ENCODE measurements at regions not wholly inside any gene's neighbourhood (a gene's known extent, or its start where the extent isn't known, plus 50 kb on each side); places are given as distances from the start of the nearest gene placed in this dataset.

DNA sequence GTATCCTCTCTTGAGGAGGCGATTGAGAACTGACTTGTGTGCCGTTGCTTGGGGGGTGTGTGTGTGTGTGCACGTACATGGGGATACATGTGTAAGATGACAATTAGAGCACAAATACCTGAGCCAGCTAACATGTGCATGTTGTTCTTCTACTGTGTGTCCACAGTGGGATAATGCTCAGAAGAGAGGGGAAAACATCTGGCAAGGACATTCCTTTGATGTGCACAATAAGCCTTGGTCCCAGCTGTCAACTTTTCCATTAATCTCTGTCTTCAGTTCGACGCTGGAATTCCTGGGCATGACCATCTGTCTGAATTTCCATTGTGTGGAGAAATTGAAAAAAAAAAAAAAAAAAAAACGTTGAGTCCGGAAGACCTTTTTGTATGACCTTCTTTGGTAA lies 592.0 kb upstream of the GALNTL6 start:
- Histone ChIP-seq H3K9me3 (no peaks in the 10 kb centered on the region), H3K27ac (no peak overlapping the region), H3K36me3 (replicated peaks in 1 of 2; ENCODE audit: insufficient read depth in 1 of 2, low read depth in 2 of 2) (no peaks in the 10 kb centered on the region), H3K4me1 (no peaks in the 10 kb centered on the region), H3K27me3 (no peaks in the 10 kb centered on the region), H3K4me3 (no peak overlapping the region)
- 54 to 56% methylated on average over 7 of the region's 7 CpGs for WGBS, 2 donors
- TF ChIP-seq CTCF (IDR thresholded peaks at IDR 0.05) (no peak), POLR2A (IDR thresholded peaks at IDR 0.05) (no peak)
- ATAC-seq = no peak
- no peak for DNase-seq
- intact Hi-C loops (cut with DNase I) = no loop called here

DNA sequence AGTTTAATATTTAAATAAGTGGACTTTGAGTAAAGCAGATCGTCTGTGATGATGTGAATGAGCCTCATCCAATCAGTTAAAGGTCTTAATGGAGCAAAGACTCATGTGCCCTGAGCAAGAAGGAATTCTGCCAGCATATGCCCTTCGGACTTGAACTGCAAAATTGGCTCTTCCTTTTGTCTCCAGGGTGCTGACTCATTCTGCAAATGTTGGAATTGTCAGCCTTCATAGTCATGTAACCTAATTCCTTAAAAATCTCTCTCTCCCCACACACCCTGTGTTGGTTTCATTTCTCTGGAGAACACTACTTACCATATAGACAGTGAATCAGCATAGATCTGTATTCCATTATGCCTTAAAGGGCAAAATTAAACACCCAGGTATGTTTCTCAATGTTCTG lies 609.8 kb upstream of the GALNTL6 start:
- 27 to 30% methylated on average over 2 of the region's 2 CpGs for WGBS, 2 donors
- H3K9me3 ChIP-seq = no peaks in the 10 kb centered on the region
- intact Hi-C loops (cut with DNase I) = no loop called here

DNA sequence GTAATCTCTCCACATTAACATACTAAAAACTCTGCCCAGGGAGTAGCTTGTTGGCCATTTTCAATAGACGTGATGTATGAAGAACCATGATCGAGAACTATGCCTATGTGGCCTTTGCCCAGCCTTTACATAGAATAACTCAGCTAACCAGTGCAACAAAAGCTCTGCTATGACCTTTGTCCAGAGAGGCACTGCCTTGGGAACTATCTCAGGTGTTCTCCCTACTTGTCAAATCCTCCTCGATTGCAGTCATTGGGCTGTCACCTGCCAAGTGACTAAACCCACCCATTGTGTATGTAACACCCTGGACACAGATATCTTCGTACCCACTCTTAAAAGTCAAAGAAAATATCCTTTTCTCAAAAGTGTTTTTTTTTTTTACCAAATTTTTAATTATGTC lies 610.3 kb upstream of the GALNTL6 start:
- DNase-seq (peak; percentile 26 to 46 (median 32)), ATAC-seq (peak; percentile 82)
- H3K9me3 ChIP-seq = no peaks in the 10 kb centered on the region
- H3K4me3 ChIP-seq = no peak overlapping the region
- intact Hi-C loops (cut with DNase I) = no loop called here
- H3K27me3 ChIP-seq = no peaks in the 10 kb centered on the region
- TF ChIP-seq CTCF (IDR thresholded peaks at IDR 0.05) = no peak
- no peak for TF ChIP-seq POLR2A (IDR thresholded peaks at IDR 0.05)
- H3K4me1 ChIP-seq = peaks cover 29% of the 10 kb centered on the region
- peak overlapping the region in 3 of 4 donors; percentile 15 to 42 (median 41) for H3K27ac ChIP-seq
- 31 to 40% methylated on average over 4 of the region's 4 CpGs for WGBS, 2 donors
- no peaks in the 10 kb centered on the region for H3K36me3 ChIP-seq (replicated peaks in 1 of 2; ENCODE audit: insufficient read depth in 1 of 2, low read depth in 2 of 2)

More for the DNA sequence above, 609.8 kb upstream of the GALNTL6 start:
- no peaks in the 10 kb centered on the region for H3K36me3 ChIP-seq (replicated peaks in 1 of 2; ENCODE audit: insufficient read depth in 1 of 2, low read depth in 2 of 2)
- DNase-seq (peak in 2 of 4 donors; percentile 6 to 20), ATAC-seq (peak; percentile 65)
- H3K4me1 ChIP-seq = peaks cover 29% of the 10 kb centered on the region
- TF ChIP-seq POLR2A (IDR thresholded peaks at IDR 0.05) = no peak
- no peak for TF ChIP-seq CTCF (IDR thresholded peaks at IDR 0.05)
- H3K27ac ChIP-seq = peak overlapping the region in 2 of 4 donors; percentile 41 to 42
- no peak overlapping the region for H3K4me3 ChIP-seq
- H3K27me3 ChIP-seq = no peaks in the 10 kb centered on the region

- Histone ChIP-seq H3K4me3 (no peak overlapping the region), H3K9me3 (no peaks in the 10 kb centered on the region), H3K4me1 (no peaks in the 10 kb centered on the region), H3K27ac (no peak overlapping the region), H3K27me3 (no peaks in the 10 kb centered on the region), H3K36me3 (replicated peaks in 1 of 2; ENCODE audit: insufficient read depth in 1 of 2, low read depth in 2 of 2) (no peaks in the 10 kb centered on the region)
- ATAC-seq (peak; percentile 40), DNase-seq (peak; percentile 53 to 80 (median 60))
- intact Hi-C loops (cut with DNase I) = no loop called here
- TF ChIP-seq POLR2A (IDR thresholded peaks at IDR 0.05) = no peak
- peak in 4 of 7 experiments; percentile 27 to 57 (median 34) for TF ChIP-seq CTCF (IDR thresholded peaks at IDR 0.05)
- 68 to 69% methylated on average over 2 of the region's 2 CpGs for WGBS, 2 donors
Measured at GRCh38 chr4:171186700-171187099, 626.5 kb upstream of the GALNTL6 start.

GRCh38 chr4:171181090-171181489 lies 632.1 kb upstream of the GALNTL6 start:
- no peak for TF ChIP-seq POLR2A (IDR thresholded peaks at IDR 0.05)
- no peak for TF ChIP-seq CTCF (IDR thresholded peaks at IDR 0.05)
- ATAC-seq = no peak

More at GRCh38 chr4:171181090-171181489, 632.1 kb upstream of the GALNTL6 start:
- H3K27ac ChIP-seq = no peak overlapping the region
- H3K27me3 ChIP-seq = no peaks in the 10 kb centered on the region
- WGBS, 2 donors = 71 to 73% methylated on average over 1 of the region's 1 CpG
- no peak for DNase-seq
- no peaks in the 10 kb centered on the region for H3K36me3 ChIP-seq (replicated peaks in 1 of 2; ENCODE audit: insufficient read depth in 1 of 2, low read depth in 2 of 2)
- no peak overlapping the region for H3K4me3 ChIP-seq
- H3K9me3 ChIP-seq = no peaks in the 10 kb centered on the region
- intact Hi-C loops (cut with DNase I) = no loop called here
- H3K4me1 ChIP-seq = no peaks in the 10 kb centered on the region

Measured in body of pancreas (tissue), 4 donors.